ENCODE measurements at regions not wholly inside any gene's neighbourhood (a gene's known extent, or its start where the extent isn't known, plus 50 kb on each side); places are given as distances from the start of the nearest gene placed in this dataset.

- Histone ChIP-seq H3K27me3 (ENCODE audit: control insufficient read depth, insufficient read depth) (no peaks in the 10 kb centered on the region), H3K27ac (ENCODE audit: low read length) (no peak overlapping the region), H3K9me3 (ENCODE audit: control insufficient read depth, low read length) (no peaks in the 10 kb centered on the region), H3K4me3 (ENCODE audit: low read length) (no peak overlapping the region), H3K4me1 (ENCODE audit: control insufficient read depth, insufficient read depth, low read length) (no peaks in the 10 kb centered on the region)
- intact Hi-C loops (cut with DNase I), result no loop called here
- DNase-seq (no peak), ATAC-seq (no peak)
- 48% methylated on average over 3 of the region's 3 CpGs for WGBS
These were observed 1024.2 kb upstream of the ACVR2A start for GRCh38 chr2:146820672-146821071.

GRCh38 chr2:146818122-146818521, 1026.7 kb upstream of the ACVR2A start:
- WGBS, result 82% methylated on average over 1 of the region's 1 CpG
- Histone ChIP-seq H3K9me3 (ENCODE audit: control insufficient read depth, low read length) (no peaks in the 10 kb centered on the region), H3K27me3 (ENCODE audit: control insufficient read depth, insufficient read depth) (no peaks in the 10 kb centered on the region), H3K27ac (ENCODE audit: low read length) (no peak overlapping the region), H3K4me1 (ENCODE audit: control insufficient read depth, insufficient read depth, low read length) (no peaks in the 10 kb centered on the region), H3K4me3 (ENCODE audit: low read length) (no peak overlapping the region)
- no peak for ATAC-seq
- DNase-seq, result no peak
- intact Hi-C loops (cut with DNase I), result no loop called here

- DNase-seq, result no peak
- WGBS, result 79% methylated on average over 1 of the region's 1 CpG
These were observed 1027.2 kb upstream of the ACVR2A start for GRCh38 chr2:146817613-146818012.

GRCh38 chr2:146814971-146815370, 1029.9 kb upstream of the ACVR2A start:
- ATAC-seq (no peak), DNase-seq (no peak)
- H3K4me3 ChIP-seq (ENCODE audit: low read length), result no peak overlapping the region
- no peak overlapping the region for H3K27ac ChIP-seq (ENCODE audit: low read length)
- H3K27me3 ChIP-seq (ENCODE audit: control insufficient read depth, insufficient read depth), result no peaks in the 10 kb centered on the region
- intact Hi-C loops (cut with DNase I), result no loop called here
- WGBS, result 89% methylated on average over 1 of the region's 1 CpG
- no peaks in the 10 kb centered on the region for H3K9me3 ChIP-seq (ENCODE audit: control insufficient read depth, low read length)
- no peaks in the 10 kb centered on the region for H3K4me1 ChIP-seq (ENCODE audit: control insufficient read depth, insufficient read depth, low read length)

More at GRCh38 chr2:146817613-146818012, 1027.2 kb upstream of the ACVR2A start:
- no peak for ATAC-seq
- Histone ChIP-seq H3K27me3 (ENCODE audit: control insufficient read depth, insufficient read depth) (no peaks in the 10 kb centered on the region), H3K4me3 (ENCODE audit: low read length) (no peak overlapping the region), H3K27ac (ENCODE audit: low read length) (no peak overlapping the region), H3K4me1 (ENCODE audit: control insufficient read depth, insufficient read depth, low read length) (no peaks in the 10 kb centered on the region), H3K9me3 (ENCODE audit: control insufficient read depth, low read length) (no peaks in the 10 kb centered on the region)
- intact Hi-C loops (cut with DNase I), result no loop called here

- Histone ChIP-seq H3K27ac (ENCODE audit: low read length) (no peak overlapping the region), H3K27me3 (ENCODE audit: control insufficient read depth, insufficient read depth) (no peaks in the 10 kb centered on the region), H3K9me3 (ENCODE audit: control insufficient read depth, low read length) (no peaks in the 10 kb centered on the region), H3K4me1 (ENCODE audit: control insufficient read depth, insufficient read depth, low read length) (no peaks in the 10 kb centered on the region), H3K4me3 (ENCODE audit: low read length) (no peak overlapping the region)
- 74% methylated on average over 17 of the region's 17 CpGs for WGBS
- ATAC-seq (peak in 1 of 2 donors; percentile 41), DNase-seq (peak; percentile 11 to 64 (median 41))
- intact Hi-C loops (cut with DNase I), result no loop called here
These were observed 1037.2 kb upstream of the ACVR2A start for GRCh38 chr2:146807568-146808168.

- Histone ChIP-seq H3K27ac (ENCODE audit: low read length) (no peak overlapping the region), H3K27me3 (ENCODE audit: control insufficient read depth, insufficient read depth) (no peaks in the 10 kb centered on the region), H3K4me1 (ENCODE audit: control insufficient read depth, insufficient read depth, low read length) (no peaks in the 10 kb centered on the region), H3K4me3 (ENCODE audit: low read length) (no peak overlapping the region), H3K9me3 (ENCODE audit: control insufficient read depth, low read length) (no peaks in the 10 kb centered on the region)
- intact Hi-C loops (cut with DNase I), result no loop called here
- 58% methylated on average over 2 of the region's 2 CpGs for WGBS
- ATAC-seq, result peak in 1 of 2 donors; percentile 31
- DNase-seq, result no peak
These were observed 1038.3 kb upstream of the ACVR2A start for GRCh38 chr2:146806364-146807005.

- ATAC-seq (no peak), DNase-seq (no peak)
- Histone ChIP-seq H3K4me1 (ENCODE audit: control insufficient read depth, insufficient read depth, low read length) (no peaks in the 10 kb centered on the region), H3K27ac (ENCODE audit: low read length) (no peak overlapping the region), H3K9me3 (ENCODE audit: control insufficient read depth, low read length) (no peaks in the 10 kb centered on the region), H3K27me3 (ENCODE audit: control insufficient read depth, insufficient read depth) (no peaks in the 10 kb centered on the region), H3K4me3 (ENCODE audit: low read length) (no peak overlapping the region)
- 76% methylated on average over 4 of the region's 4 CpGs for WGBS
- intact Hi-C loops (cut with DNase I), result no loop called here
These were observed 1040.5 kb upstream of the ACVR2A start for GRCh38 chr2:146804288-146804687.

GRCh38 chr2:146801886-146802285, 1042.9 kb upstream of the ACVR2A start:
- H3K9me3 ChIP-seq (ENCODE audit: control insufficient read depth, low read length), result no peaks in the 10 kb centered on the region
- no peak for DNase-seq
- no peak overlapping the region for H3K27ac ChIP-seq (ENCODE audit: low read length)
- H3K27me3 ChIP-seq (ENCODE audit: control insufficient read depth, insufficient read depth), result no peaks in the 10 kb centered on the region
- H3K4me3 ChIP-seq (ENCODE audit: low read length), result no peak overlapping the region
- intact Hi-C loops (cut with DNase I), result no loop called here
- no peak for ATAC-seq
- WGBS, result 85% methylated on average over 1 of the region's 1 CpG
- H3K4me1 ChIP-seq (ENCODE audit: control insufficient read depth, insufficient read depth, low read length), result no peaks in the 10 kb centered on the region

GRCh38 chr2:146786396-146786795, 1058.4 kb upstream of the ACVR2A start:
- WGBS, result 55% methylated on average over 2 of the region's 2 CpGs

GRCh38 chr2:146785101-146785500, 1059.7 kb upstream of the ACVR2A start:
- no peak overlapping the region for H3K4me3 ChIP-seq (ENCODE audit: low read length)
- intact Hi-C loops (cut with DNase I), result no loop called here
- ATAC-seq, result no peak
- H3K27me3 ChIP-seq (ENCODE audit: control insufficient read depth, insufficient read depth), result no peaks in the 10 kb centered on the region
- no peaks in the 10 kb centered on the region for H3K4me1 ChIP-seq (ENCODE audit: control insufficient read depth, insufficient read depth, low read length)
- DNase-seq, result no peak
- H3K27ac ChIP-seq (ENCODE audit: low read length), result no peak overlapping the region
- H3K9me3 ChIP-seq (ENCODE audit: control insufficient read depth, low read length), result no peaks in the 10 kb centered on the region

More at GRCh38 chr2:146786396-146786795, 1058.4 kb upstream of the ACVR2A start:
- ATAC-seq (no peak), DNase-seq (no peak)
- no peaks in the 10 kb centered on the region for H3K4me1 ChIP-seq (ENCODE audit: control insufficient read depth, insufficient read depth, low read length)
- no peaks in the 10 kb centered on the region for H3K9me3 ChIP-seq (ENCODE audit: control insufficient read depth, low read length)
- no peaks in the 10 kb centered on the region for H3K27me3 ChIP-seq (ENCODE audit: control insufficient read depth, insufficient read depth)
- intact Hi-C loops (cut with DNase I), result no loop called here
- H3K4me3 ChIP-seq (ENCODE audit: low read length), result no peak overlapping the region
- H3K27ac ChIP-seq (ENCODE audit: low read length), result no peak overlapping the region

- ATAC-seq (no peak), DNase-seq (no peak)
- Histone ChIP-seq H3K4me3 (ENCODE audit: low read length) (no peak overlapping the region), H3K27ac (ENCODE audit: low read length) (no peak overlapping the region), H3K9me3 (ENCODE audit: control insufficient read depth, low read length) (no peaks in the 10 kb centered on the region), H3K4me1 (ENCODE audit: control insufficient read depth, insufficient read depth, low read length) (no peaks in the 10 kb centered on the region), H3K27me3 (ENCODE audit: control insufficient read depth, insufficient read depth) (no peaks in the 10 kb centered on the region)
- intact Hi-C loops (cut with DNase I), result no loop called here
- WGBS, result 69% methylated on average over 4 of the region's 4 CpGs
These were observed 1060.2 kb upstream of the ACVR2A start for GRCh38 chr2:146784602-146785001.

GRCh38 chr2:146777181-146777580, 1067.6 kb upstream of the ACVR2A start:
- no peak for DNase-seq
- no peaks in the 10 kb centered on the region for H3K27me3 ChIP-seq (ENCODE audit: control insufficient read depth, insufficient read depth)
- no peak overlapping the region for H3K4me3 ChIP-seq (ENCODE audit: low read length)
- intact Hi-C loops (cut with DNase I), result no loop called here
- no peak overlapping the region for H3K27ac ChIP-seq (ENCODE audit: low read length)
- no peaks in the 10 kb centered on the region for H3K9me3 ChIP-seq (ENCODE audit: control insufficient read depth, low read length)
- ATAC-seq, result no peak
- WGBS, result 95% methylated on average over 2 of the region's 2 CpGs
- H3K4me1 ChIP-seq (ENCODE audit: control insufficient read depth, insufficient read depth, low read length), result no peaks in the 10 kb centered on the region
